Sigmoid colon (tissue), 6 donors: ENCODE measurements at regions not wholly inside any gene's neighbourhood (a gene's known extent, or its start where the extent isn't known, plus 50 kb on each side); places are given as distances from the start of the nearest gene placed in this dataset.

Experiments used
- DNase-seq: peaks from one replicate; pipeline ENCODE4 v3.0.0-alpha.2; 2019
- H3K27ac ChIP-seq, 4 donors: fragments of 200-600 bp; sonication (generic); one replicate each; pipeline ENCODE4 v1.5.1; 2016 to 2019; ENCODE audit warnings: mild to moderate bottlenecking in 1 of 4
- H3K27me3 ChIP-seq, 3 donors: fragments of 200-600 bp; sonication (generic); one replicate each; pipeline ENCODE4 v1.5.1; 2019; ENCODE audit warnings: mild to moderate bottlenecking in 1 of 3
- H3K36me3 ChIP-seq, 4 donors: fragments of 200-600 bp; sonication (generic); one replicate each; pipeline ENCODE4 v1.5.1; 2016 to 2019
- H3K4me1 ChIP-seq, 4 donors: fragments of 200-600 bp; sonication (generic); one replicate each; pipeline ENCODE4 v1.5.1; 2017 to 2019
- H3K4me3 ChIP-seq, 4 donors: fragments of 200-600 bp; sonication (generic); one replicate each; pipeline ENCODE4 v1.5.1; 2017 to 2019; ENCODE audit warnings: mild to moderate bottlenecking in 2 of 4, moderate library complexity in 1 of 4
- H3K9me3 ChIP-seq, 4 donors: fragments of 200-600 bp in 3 of 4; sonication (generic) in 3 of 4; one replicate each; pipeline versions ENCODE4 v1.5.1 to v1.6.1; 2013 to 2019
- EP300 ChIP-seq, 4 donors: sonication (generic); formaldehyde crosslinking; IDR thresholded peaks; one replicate each; pipeline ENCODE4 v1.6.1; 2017; ENCODE audit warnings: antibody characterized with exemption in 4 of 4
- POLR2A ChIP-seq, 2 donors: fragments of 450-650 bp; IDR thresholded peaks; one replicate each; pipeline ENCODE4 v1.6.1; 2016; ENCODE audit warnings: antibody characterized with exemption in 2 of 2, mild to moderate bottlenecking in 2 of 2, moderate library complexity in 2 of 2
- POLR2AphosphoS5 ChIP-seq, 4 donors: sonication (generic); formaldehyde crosslinking; IDR thresholded peaks; one replicate each; pipeline ENCODE4 v1.6.1; 2017; ENCODE audit warnings: antibody characterized with exemption in 4 of 4
- WGBS, 2 donors: extraction: QIAGEN DNeasy Blood & Tissue Kit; methylation state at CpG; one replicate each; pipeline ENCODE4 v1.1.7; 2013; 5-methylcytosine and 5-hydroxymethylcytosine counted together
- intact Hi-C: fragments of 100-400 bp; cut with DNase I; formaldehyde crosslinking; loops from one replicate; pipeline ENCODE4 v1.15.1; 2023
- TF ChIP-seq, protein P1 (sequence below), 4 experiments: fragments of 450-650 bp in 3 of 4; fragments of 200-600 bp in 1 of 4; IDR thresholded peaks; one replicate each; pipeline ENCODE4 v1.5.1; 2016 to 2019; ENCODE audit warnings: antibody characterized with exemption in 4 of 4, mild to moderate bottlenecking in 3 of 4, moderate library complexity in 2 of 4
- donor health status: healthy with polysubstance abuse.
- donor health status: healthy.

DNA sequence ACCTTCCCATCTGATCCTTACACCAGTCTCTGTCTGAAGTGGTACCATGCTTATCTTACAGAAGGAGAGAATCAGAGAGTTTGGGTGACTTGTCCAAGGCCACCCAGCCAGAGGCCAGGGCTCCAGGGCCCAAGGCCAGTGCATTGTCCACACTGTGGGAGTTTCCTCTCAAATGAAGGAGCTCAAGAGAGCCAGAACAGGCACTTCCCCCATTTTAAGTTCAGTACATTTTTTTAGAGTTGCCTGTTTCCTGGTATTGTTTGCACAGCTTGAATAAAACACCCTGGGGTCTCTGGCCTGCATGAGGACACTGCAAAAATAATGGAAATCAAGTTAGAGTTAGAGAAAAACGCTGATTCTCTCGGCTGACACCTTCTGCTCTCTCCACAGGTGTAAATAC is 284.0 kb downstream of the SQOR start:
- Histone ChIP-seq H3K36me3 (no peaks in the 10 kb centered on the region), H3K27me3 (no peaks in the 10 kb centered on the region), H3K4me3 (no peak overlapping the region), H3K4me1 (peaks cover 0 to 4% (median 0%) of the 10 kb centered on the region in 4 donors), H3K27ac (no peak overlapping the region), H3K9me3 (no peaks in the 10 kb centered on the region)
- TF ChIP-seq, protein P1, sequence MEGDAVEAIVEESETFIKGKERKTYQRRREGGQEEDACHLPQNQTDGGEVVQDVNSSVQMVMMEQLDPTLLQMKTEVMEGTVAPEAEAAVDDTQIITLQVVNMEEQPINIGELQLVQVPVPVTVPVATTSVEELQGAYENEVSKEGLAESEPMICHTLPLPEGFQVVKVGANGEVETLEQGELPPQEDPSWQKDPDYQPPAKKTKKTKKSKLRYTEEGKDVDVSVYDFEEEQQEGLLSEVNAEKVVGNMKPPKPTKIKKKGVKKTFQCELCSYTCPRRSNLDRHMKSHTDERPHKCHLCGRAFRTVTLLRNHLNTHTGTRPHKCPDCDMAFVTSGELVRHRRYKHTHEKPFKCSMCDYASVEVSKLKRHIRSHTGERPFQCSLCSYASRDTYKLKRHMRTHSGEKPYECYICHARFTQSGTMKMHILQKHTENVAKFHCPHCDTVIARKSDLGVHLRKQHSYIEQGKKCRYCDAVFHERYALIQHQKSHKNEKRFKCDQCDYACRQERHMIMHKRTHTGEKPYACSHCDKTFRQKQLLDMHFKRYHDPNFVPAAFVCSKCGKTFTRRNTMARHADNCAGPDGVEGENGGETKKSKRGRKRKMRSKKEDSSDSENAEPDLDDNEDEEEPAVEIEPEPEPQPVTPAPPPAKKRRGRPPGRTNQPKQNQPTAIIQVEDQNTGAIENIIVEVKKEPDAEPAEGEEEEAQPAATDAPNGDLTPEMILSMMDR (IDR thresholded peaks at IDR 0.05) = no peak
- no peak for TF ChIP-seq POLR2A (IDR thresholded peaks at IDR 0.05)
- no peak for TF ChIP-seq EP300 (IDR thresholded peaks at IDR 0.05)
- no peak for TF ChIP-seq POLR2AphosphoS5 (IDR thresholded peaks at IDR 0.05)
- WGBS, 2 donors = 58 to 84% methylated on average over 2 of the region's 2 CpGs
- DNase-seq = no peak
- intact Hi-C loops = no loop called here

GRCh38 chr15:45919806-45920205 is 285.0 kb downstream of the SQOR start:
- no peak overlapping the region for H3K4me3 ChIP-seq
- no peak for TF ChIP-seq POLR2AphosphoS5 (IDR thresholded peaks at IDR 0.05)
- no peak for TF ChIP-seq POLR2A (IDR thresholded peaks at IDR 0.05)
- no peak for TF ChIP-seq EP300 (IDR thresholded peaks at IDR 0.05)
- TF ChIP-seq, protein P1 (IDR thresholded peaks at IDR 0.05) = no peak
- no peaks in the 10 kb centered on the region for H3K36me3 ChIP-seq
- DNase-seq = no peak
- WGBS, 2 donors = 89 to 92% methylated on average over 6 of the region's 6 CpGs
- intact Hi-C loops = no loop called here
- H3K27me3 ChIP-seq = no peaks in the 10 kb centered on the region
- H3K27ac ChIP-seq = no peak overlapping the region
- H3K9me3 ChIP-seq = no peaks in the 10 kb centered on the region
- H3K4me1 ChIP-seq = peaks cover 0 to 4% (median 0%) of the 10 kb centered on the region in 4 donors

- Histone ChIP-seq H3K4me3 (no peak overlapping the region), H3K27me3 (no peaks in the 10 kb centered on the region), H3K27ac (no peak overlapping the region), H3K36me3 (no peaks in the 10 kb centered on the region), H3K9me3 (no peaks in the 10 kb centered on the region), H3K4me1 (peaks cover 0 to 4% (median 0%) of the 10 kb centered on the region in 4 donors)
- DNase-seq = no peak
- intact Hi-C loops = no loop called here
- 21 to 36% methylated on average over 4 of the region's 4 CpGs for WGBS, 2 donors
- TF ChIP-seq, protein P1 (IDR thresholded peaks at IDR 0.05) = no peak
- TF ChIP-seq POLR2A (IDR thresholded peaks at IDR 0.05) (no peak), EP300 (IDR thresholded peaks at IDR 0.05) (no peak), POLR2AphosphoS5 (IDR thresholded peaks at IDR 0.05) (no peak)
These were observed 286.5 kb downstream of the SQOR start for GRCh38 chr15:45921376-45921775.

DNA sequence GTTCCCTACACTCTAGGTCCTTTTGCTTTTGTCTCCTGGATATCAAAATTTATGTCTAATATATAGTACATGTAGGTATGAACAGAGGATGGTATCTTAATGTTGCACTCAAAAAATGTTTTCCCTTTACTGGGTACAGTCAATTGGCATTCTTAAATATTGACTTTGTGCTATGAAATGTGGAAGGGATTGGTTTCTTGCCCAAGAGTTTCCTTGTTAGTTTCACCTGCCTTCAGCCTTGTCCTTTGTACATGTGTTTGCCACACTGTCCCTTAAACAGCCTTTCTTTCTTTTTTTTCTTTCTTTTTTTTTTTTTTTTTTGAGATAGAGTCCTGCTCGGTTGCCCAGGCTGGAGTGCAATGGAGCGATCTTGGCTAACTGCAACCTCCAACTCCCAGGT is 287.1 kb downstream of the SQOR start:
- Histone ChIP-seq H3K9me3 (no peaks in the 10 kb centered on the region), H3K27me3 (no peaks in the 10 kb centered on the region), H3K4me3 (no peak overlapping the region), H3K36me3 (no peaks in the 10 kb centered on the region), H3K4me1 (peaks cover 0 to 4% (median 0%) of the 10 kb centered on the region in 4 donors), H3K27ac (no peak overlapping the region)
- DNase-seq = no peak
- no peak for TF ChIP-seq POLR2A (IDR thresholded peaks at IDR 0.05)
- no peak for TF ChIP-seq POLR2AphosphoS5 (IDR thresholded peaks at IDR 0.05)
- TF ChIP-seq, protein P1 (IDR thresholded peaks at IDR 0.05) = no peak
- no peak for TF ChIP-seq EP300 (IDR thresholded peaks at IDR 0.05)
- 52 to 89% methylated on average over 2 of the region's 2 CpGs for WGBS, 2 donors
- intact Hi-C loops = no loop called here

DNA sequence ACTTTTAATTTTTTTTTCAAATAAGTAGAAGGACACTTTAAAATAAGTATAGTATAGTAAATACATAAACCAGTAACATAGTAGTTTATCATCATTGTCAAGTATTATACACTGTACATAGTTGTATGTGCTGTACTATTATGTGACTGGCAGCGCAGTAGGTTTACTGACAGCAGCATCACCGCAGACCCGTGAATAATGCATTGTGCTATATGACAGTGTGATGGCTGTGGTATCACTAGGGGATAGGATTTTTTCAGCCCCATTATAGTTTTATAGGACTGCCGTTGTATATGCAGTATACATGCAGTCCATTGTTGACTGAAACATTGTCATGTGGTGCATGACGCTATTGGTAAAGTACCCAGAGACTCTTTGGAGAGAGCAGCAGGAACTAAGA is 306.5 kb downstream of the SQOR start:
- H3K27me3 ChIP-seq = no peaks in the 10 kb centered on the region
- TF ChIP-seq, protein P1 (IDR thresholded peaks at IDR 0.05) = no peak
- TF ChIP-seq POLR2AphosphoS5 (IDR thresholded peaks at IDR 0.05) = no peak
- TF ChIP-seq POLR2A (IDR thresholded peaks at IDR 0.05) = no peak
- no peak for TF ChIP-seq EP300 (IDR thresholded peaks at IDR 0.05)
- intact Hi-C loops = no loop called here
- DNase-seq = no peak
- H3K9me3 ChIP-seq = no peaks in the 10 kb centered on the region
- no peak overlapping the region for H3K27ac ChIP-seq
- no peak overlapping the region for H3K4me3 ChIP-seq
- 88 to 91% methylated on average over 5 of the region's 5 CpGs for WGBS, 2 donors
- H3K4me1 ChIP-seq = no peaks in the 10 kb centered on the region
- no peaks in the 10 kb centered on the region for H3K36me3 ChIP-seq
